Pancreas (tissue), 10 donors: ENCODE measurements at regions not wholly inside any gene's neighbourhood (a gene's known extent, or its start where the extent isn't known, plus 50 kb on each side); places are given as distances from the start of the nearest gene placed in this dataset.

Experiments used
- ATAC-seq, 4 donors: fragments of 200-7000 bp; cut with Tn5 transposase; one replicate each; pipeline versions ENCODE4 v1.8.0 to v1.9.1; 2020; ENCODE audit warnings: mild to moderate bottlenecking in 4 of 4, moderate library complexity in 4 of 4
- DNase-seq, 6 donors: peaks; one replicate each; pipeline ENCODE4 v3.0.0-alpha.2; 2020
- FAIRE-seq: peaks from 2 replicates; lab custom pipeline; 2012; peaks lifted over from hg19 to GRCh38; lab: Jason Lieb, UNC
- H3K27ac ChIP-seq, 4 donors: fragments of 200-600 bp; sonication (generic); 1 replicate in 3 of 4; 2 replicates in 1 of 4; pipeline versions ENCODE4 v1.5.0 to v1.8.0; 2020
- H3K27me3 ChIP-seq, 4 donors: fragments of 200-600 bp; one replicate each; pipeline ENCODE4 v1.8.0; 2021
- H3K36me3 ChIP-seq, 3 donors: fragments of 200-600 bp; sonication (generic) in 1 of 3; one replicate each; pipeline versions ENCODE4 v1.5.0 to v1.8.0; 2020 to 2021
- H3K4me1 ChIP-seq, 3 donors: fragments of 200-600 bp; one replicate each; pipeline ENCODE4 v1.8.0; 2021
- H3K4me3 ChIP-seq, 4 donors: fragments of 200-600 bp; sonication (generic) in 2 of 4; one replicate each; pipeline versions ENCODE4 v1.5.0 to v1.8.0; 2020 to 2021
- H3K9me3 ChIP-seq, 4 donors: fragments of 200-600 bp; one replicate each; pipeline ENCODE4 v1.8.0; 2021
- WGBS, 2 donors: extraction: QIAGEN DNeasy Blood & Tissue Kit; methylation state at CpG; one replicate each; pipeline ENCODE4 v1.1.7; 2013; 5-methylcytosine and 5-hydroxymethylcytosine counted together
- intact Hi-C, 3 donors: fragments of 100-400 bp; cut with DNase I; formaldehyde crosslinking; loops; one replicate each; pipeline versions ENCODE4 v1.11.1 to v1.14.2; 2022
- TF ChIP-seq, protein P1 (sequence below), 4 donors: fragments of 200-600 bp; sonication (generic) in 3 of 4; IDR thresholded peaks; one replicate each; pipeline versions ENCODE4 v1.5.0 to v1.8.0; 2021; ENCODE audit warnings: antibody characterized with exemption in 4 of 4
- donor health status: healthy with polysubstance abuse.
- donor health status: DM: no; HTN: no; CAD: no; lungs with moderate emphysema.
- donor health status: DM: no; HTN: no; CAD: no.
- donor health status: control.
- donor health status: control.
- donor health status: Bipolar disorder and iron deficiency.
- donor health status: DM: yes; HTN: yes; CAD: no.
- donor health status: DM: no; HTN: no; CAD: no.
- donor health status: DM: no; HTN: no; CAD: no.
- donor health status: DM: yes; HTN: yes; CAD: no.

DNA sequence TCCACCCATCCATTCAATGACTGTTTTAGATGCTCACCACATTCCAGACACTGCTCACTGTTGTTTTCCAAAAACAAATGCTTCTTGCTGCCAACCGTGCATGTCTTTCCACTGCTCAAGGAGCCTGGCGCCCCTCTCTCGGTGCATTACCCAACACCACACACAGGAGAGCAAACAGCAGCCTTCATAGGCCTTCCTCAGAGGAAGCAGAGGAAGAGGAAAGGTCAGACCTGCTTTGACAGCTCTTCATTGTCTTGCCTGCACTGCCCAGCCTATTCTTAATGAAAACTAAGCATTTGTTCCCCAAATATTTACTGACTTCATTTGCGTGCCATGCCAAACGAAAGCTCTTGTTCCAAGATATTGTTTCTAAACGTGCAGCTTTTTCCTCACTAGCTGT is 1129.2 kb downstream of the TBC1D22A start:
- TF ChIP-seq, protein P1, sequence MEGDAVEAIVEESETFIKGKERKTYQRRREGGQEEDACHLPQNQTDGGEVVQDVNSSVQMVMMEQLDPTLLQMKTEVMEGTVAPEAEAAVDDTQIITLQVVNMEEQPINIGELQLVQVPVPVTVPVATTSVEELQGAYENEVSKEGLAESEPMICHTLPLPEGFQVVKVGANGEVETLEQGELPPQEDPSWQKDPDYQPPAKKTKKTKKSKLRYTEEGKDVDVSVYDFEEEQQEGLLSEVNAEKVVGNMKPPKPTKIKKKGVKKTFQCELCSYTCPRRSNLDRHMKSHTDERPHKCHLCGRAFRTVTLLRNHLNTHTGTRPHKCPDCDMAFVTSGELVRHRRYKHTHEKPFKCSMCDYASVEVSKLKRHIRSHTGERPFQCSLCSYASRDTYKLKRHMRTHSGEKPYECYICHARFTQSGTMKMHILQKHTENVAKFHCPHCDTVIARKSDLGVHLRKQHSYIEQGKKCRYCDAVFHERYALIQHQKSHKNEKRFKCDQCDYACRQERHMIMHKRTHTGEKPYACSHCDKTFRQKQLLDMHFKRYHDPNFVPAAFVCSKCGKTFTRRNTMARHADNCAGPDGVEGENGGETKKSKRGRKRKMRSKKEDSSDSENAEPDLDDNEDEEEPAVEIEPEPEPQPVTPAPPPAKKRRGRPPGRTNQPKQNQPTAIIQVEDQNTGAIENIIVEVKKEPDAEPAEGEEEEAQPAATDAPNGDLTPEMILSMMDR (IDR thresholded peaks at IDR 0.05): no peak
- Histone ChIP-seq H3K27ac (no peak overlapping the region), H3K9me3 (no peaks in the 10 kb centered on the region), H3K4me1 (no peaks in the 10 kb centered on the region), H3K27me3 (peaks cover 0 to 4% (median 0%) of the 10 kb centered on the region in 4 donors), H3K4me3 (no peak overlapping the region), H3K36me3 (no peaks in the 10 kb centered on the region)
- ATAC-seq (no peak), FAIRE-seq (no peak), DNase-seq (no peak)
- intact Hi-C loops: no loop called here
- WGBS, 2 donors: 20 to 26% methylated on average over 6 of the region's 6 CpGs

GRCh38 chr22:47888817-47889216 is 1126.4 kb downstream of the TBC1D22A start:
- intact Hi-C loops: no loop called here
- WGBS, 2 donors: 70 to 81% methylated on average over 9 of the region's 9 CpGs
- Histone ChIP-seq H3K27me3 (peaks cover 0 to 8% (median 0%) of the 10 kb centered on the region in 4 donors), H3K27ac (no peak overlapping the region), H3K9me3 (no peaks in the 10 kb centered on the region), H3K36me3 (no peaks in the 10 kb centered on the region), H3K4me3 (no peak overlapping the region), H3K4me1 (no peaks in the 10 kb centered on the region)
- FAIRE-seq: no peak
- TF ChIP-seq, protein P1 (IDR thresholded peaks at IDR 0.05): no peak
- DNase-seq: no peak
- no peak for ATAC-seq

- H3K4me1 ChIP-seq: no peaks in the 10 kb centered on the region
- H3K9me3 ChIP-seq: no peaks in the 10 kb centered on the region
- intact Hi-C loops: no loop called here
- ATAC-seq (no peak), FAIRE-seq (no peak), DNase-seq (no peak)
- TF ChIP-seq, protein P1 (IDR thresholded peaks at IDR 0.05): no peak
- H3K27ac ChIP-seq: no peak overlapping the region
- H3K27me3 ChIP-seq: peaks cover 0 to 4% (median 0%) of the 10 kb centered on the region in 4 donors
- H3K36me3 ChIP-seq: no peaks in the 10 kb centered on the region
- H3K4me3 ChIP-seq: no peak overlapping the region
- 76 to 85% methylated on average over 14 of the region's 14 CpGs for WGBS, 2 donors
Observed at GRCh38 chr22:47884775-47885174, 1122.3 kb downstream of the TBC1D22A start.

GRCh38 chr22:47884200-47884599 is 1121.8 kb downstream of the TBC1D22A start:
- H3K4me1 ChIP-seq: no peaks in the 10 kb centered on the region
- no peak overlapping the region for H3K27ac ChIP-seq
- FAIRE-seq: no peak
- H3K27me3 ChIP-seq: peaks cover 0 to 4% (median 0%) of the 10 kb centered on the region in 4 donors
- H3K9me3 ChIP-seq: no peaks in the 10 kb centered on the region
- 57 to 71% methylated on average over 15 of the region's 15 CpGs for WGBS, 2 donors
- TF ChIP-seq, protein P1 (IDR thresholded peaks at IDR 0.05): no peak
- DNase-seq: no peak
- intact Hi-C loops: no loop called here
- H3K36me3 ChIP-seq: no peaks in the 10 kb centered on the region
- no peak for ATAC-seq
- H3K4me3 ChIP-seq: no peak overlapping the region

DNA sequence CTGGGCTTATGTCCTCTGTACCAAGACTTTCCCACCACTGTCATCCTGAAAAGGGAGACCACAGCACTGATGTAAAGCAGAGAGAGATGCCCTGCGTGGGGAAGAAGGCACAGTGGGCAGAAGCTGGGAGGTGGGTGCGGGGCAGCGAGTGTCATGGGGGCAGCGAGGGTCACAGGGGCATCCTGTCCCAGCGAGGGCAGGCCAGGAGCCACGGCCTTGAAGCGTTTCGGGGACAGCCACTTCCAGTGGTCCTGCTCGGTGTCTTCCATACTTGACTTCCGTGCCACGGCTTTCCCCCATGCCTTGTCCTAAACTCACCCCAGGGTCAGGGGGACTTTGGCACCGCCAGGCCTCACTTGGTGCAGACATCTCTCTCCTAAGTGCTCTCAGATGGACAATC is 1121.3 kb downstream of the TBC1D22A start:
- H3K27ac ChIP-seq: no peak overlapping the region
- H3K36me3 ChIP-seq: no peaks in the 10 kb centered on the region
- no peak overlapping the region for H3K4me3 ChIP-seq
- ATAC-seq (no peak), DNase-seq (no peak), FAIRE-seq (no peak)
- intact Hi-C loops: no loop called here
- TF ChIP-seq, protein P1 (IDR thresholded peaks at IDR 0.05): no peak
- no peaks in the 10 kb centered on the region for H3K9me3 ChIP-seq
- no peaks in the 10 kb centered on the region for H3K4me1 ChIP-seq
- peaks cover 0 to 4% (median 0%) of the 10 kb centered on the region in 4 donors for H3K27me3 ChIP-seq
- WGBS, 2 donors: 75 to 87% methylated on average over 12 of the region's 12 CpGs
